ENCODE measurements at regions not wholly inside any gene's neighbourhood (a gene's known extent, or its start where the extent isn't known, plus 50 kb on each side); places are given as distances from the start of the nearest gene placed in this dataset.

GRCh38 chr18:40863801-40864200 is 1091.2 kb upstream of the PIK3C3 start:
- no peak for DNase-seq

- DNase-seq: no peak
Measured at GRCh38 chr18:40860189-40860588, 1094.8 kb upstream of the PIK3C3 start.

- no peak for DNase-seq
Measured at GRCh38 chr18:40855661-40856060, 1099.4 kb upstream of the PIK3C3 start.

- no peak for DNase-seq
Measured at GRCh38 chr18:40852406-40852805, 1102.6 kb upstream of the PIK3C3 start.

- DNase-seq: no peak
Measured at GRCh38 chr18:40851014-40851429, 1104.0 kb upstream of the PIK3C3 start.

GRCh38 chr18:40849886-40850285 is 1105.1 kb upstream of the PIK3C3 start:
- no peak for DNase-seq

GRCh38 chr18:40841467-40841866 is 1113.6 kb upstream of the PIK3C3 start:
- no peak for DNase-seq

GRCh38 chr18:40841063-40841462 is 1114.0 kb upstream of the PIK3C3 start:
- no peak for DNase-seq

GRCh38 chr18:40832362-40832761 is 1122.7 kb upstream of the PIK3C3 start:
- DNase-seq: no peak

- no peak for DNase-seq
Measured at GRCh38 chr18:40824291-40824690, 1130.7 kb upstream of the PIK3C3 start.

- no peak for DNase-seq
Measured at GRCh38 chr18:40821596-40822243, 1133.3 kb upstream of the PIK3C3 start.

GRCh38 chr18:40812981-40813515 is 1142.0 kb upstream of the PIK3C3 start:
- no peak for DNase-seq

GRCh38 chr18:40810372-40810771 is 1144.7 kb upstream of the PIK3C3 start:
- no peak for DNase-seq

GRCh38 chr18:40789286-40789685 is 1165.7 kb upstream of the PIK3C3 start:
- no peak for DNase-seq

- no peak for DNase-seq
Measured at GRCh38 chr18:40782453-40783130, 1172.4 kb upstream of the PIK3C3 start.

GRCh38 chr18:40769786-40770185 is 1185.2 kb upstream of the PIK3C3 start:
- no peak for DNase-seq

- DNase-seq: no peak
Measured at GRCh38 chr18:40760251-40760650, 1194.8 kb upstream of the PIK3C3 start.

- no peak for DNase-seq
Measured at GRCh38 chr18:40754477-40754876, 1200.6 kb upstream of the PIK3C3 start.

GRCh38 chr18:40752316-40752715 is 1202.7 kb upstream of the PIK3C3 start:
- no peak for DNase-seq

GRCh38 chr18:40751186-40751585 is 1203.8 kb upstream of the PIK3C3 start:
- no peak for DNase-seq

- no peak for DNase-seq
Measured at GRCh38 chr18:40739029-40739428, 1216.0 kb upstream of the PIK3C3 start.

GRCh38 chr18:40738321-40738880 is 1216.6 kb upstream of the PIK3C3 start:
- no peak for DNase-seq

- DNase-seq: no peak
Measured at GRCh38 chr18:40708726-40709125, 1246.3 kb upstream of the PIK3C3 start.

GRCh38 chr18:40707797-40708196 is 1247.2 kb upstream of the PIK3C3 start:
- no peak for DNase-seq
